GM12891 (cell line): ENCODE measurements at regions not wholly inside any gene's neighbourhood (a gene's known extent, or its start where the extent isn't known, plus 50 kb on each side); places are given as distances from the start of the nearest gene placed in this dataset.

Source experiments
- POLR2A ChIP-seq: IDR thresholded peaks from 2 replicates; pipeline ENCODE4 v1.6.1; 2011; ENCODE audit warnings: low read depth, low read length, control low read depth
- POLR2AphosphoS5 ChIP-seq: IDR thresholded peaks from 2 replicates; pipeline ENCODE4 v1.6.1; 2011; ENCODE audit warnings: low read depth, low read length, control low read depth
- SPI1 ChIP-seq: IDR thresholded peaks from 2 replicates; pipeline ENCODE4 v1.6.1; 2011; ENCODE audit warnings: low read depth, low read length, control low read depth

DNA sequence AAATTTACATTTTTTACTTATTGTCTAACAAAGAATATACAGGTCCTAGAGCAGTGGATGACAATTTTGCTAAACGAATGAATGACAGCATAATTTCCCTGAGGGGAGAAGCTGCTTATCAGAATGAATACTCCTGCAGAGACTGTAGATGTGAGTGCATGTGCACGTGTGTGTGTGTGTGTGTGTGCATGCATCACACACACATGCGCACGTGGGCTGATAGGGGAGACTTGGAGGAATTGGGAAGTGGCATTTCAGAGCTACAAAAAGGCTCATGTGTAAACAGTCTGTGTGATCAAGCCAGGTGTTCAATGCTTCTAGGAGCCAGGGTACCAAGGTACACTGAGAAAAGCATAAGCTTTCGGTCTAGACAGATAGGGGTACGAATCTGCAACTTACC, 93.5 kb upstream of the SASH1 start:
- TF ChIP-seq POLR2A (no peak), SPI1 (no peak), POLR2AphosphoS5 (no peak)
